NB4 (cell line): ENCODE measurements at regions not wholly inside any gene's neighbourhood (a gene's known extent, or its start where the extent isn't known, plus 50 kb on each side); places are given as distances from the start of the nearest gene placed in this dataset.

Experiments used
- CTCF ChIP-seq: IDR thresholded peaks from one replicate; pipeline ENCODE4 v1.5.1; 2012; ENCODE audit warnings: low read depth, low read length
- POLR2A ChIP-seq: IDR thresholded peaks from 2 replicates; pipeline ENCODE4 v1.6.1; 2011; ENCODE audit warnings: mild to moderate bottlenecking; ENCODE audit not compliant: insufficient read length; ENCODE audit errors: extremely low read depth

- TF ChIP-seq CTCF: no peak
- no peak for TF ChIP-seq POLR2A
These were observed 770.7 kb upstream of the CXADR start for GRCh38 chr21:16742131-16742641.
